Adrenal gland (tissue), 5 donors: ENCODE measurements at regions not wholly inside any gene's neighbourhood (a gene's known extent, or its start where the extent isn't known, plus 50 kb on each side); places are given as distances from the start of the nearest gene placed in this dataset.

ENCODE experiments used
- CTCF ChIP-seq, 6 experiments: fragments of 450-650 bp in 4 of 6; fragments of 200-600 bp in 2 of 6; sonication (generic) in 1 of 6; IDR thresholded peaks; 1 replicate in 5 of 6; 2 replicates in 1 of 6; pipeline versions ENCODE4 v1.5.1 to v1.8.0; 2016 to 2021; ENCODE audit warnings: antibody characterized with exemption in 6 of 6, mild to moderate bottlenecking in 2 of 6, moderate library complexity in 1 of 6
- POLR2A ChIP-seq, 2 donors: fragments of 450-650 bp; IDR thresholded peaks; one replicate each; pipeline ENCODE4 v1.6.1; 2017; ENCODE audit warnings: antibody characterized with exemption in 2 of 2, mild to moderate bottlenecking in 2 of 2, moderate library complexity in 1 of 2
- donor health status: DM: no; HTN: no; CAD: no.

GRCh38 chr2:65937379-65938160 lies 497.4 kb upstream of the MEIS1 start:
- TF ChIP-seq CTCF (IDR thresholded peaks at IDR 0.05) (no peak), POLR2A (IDR thresholded peaks at IDR 0.05) (no peak)
